Transverse colon (tissue), 4 donors: ENCODE measurements at regions not wholly inside any gene's neighbourhood (a gene's known extent, or its start where the extent isn't known, plus 50 kb on each side); places are given as distances from the start of the nearest gene placed in this dataset.
"Not testable (repeated sequence)": the region's sequence is repeated elsewhere in the genome, so short reads cannot be mapped to it uniquely, and the experiment has no call there.

Source experiments
- DNase-seq: peaks from one replicate; pipeline ENCODE4 v3.0.0-alpha.2; 2019
- H3K27ac ChIP-seq, 4 donors: fragments of 200-600 bp; sonication (generic); 2 replicates each; pipeline ENCODE4 v1.5.1; 2016 to 2018; ENCODE audit warnings: inconsistent platforms in 4 of 4
- H3K27me3 ChIP-seq: fragments of 200-600 bp; sonication (generic); 2 replicates; pipeline ENCODE4 v1.5.1; 2017; ENCODE audit warnings: inconsistent platforms
- H3K36me3 ChIP-seq, 4 donors: fragments of 200-600 bp; sonication (generic); 2 replicates each; pipeline ENCODE4 v1.5.1; 2017 to 2019; ENCODE audit warnings: inconsistent platforms in 4 of 4
- H3K4me1 ChIP-seq, 4 donors: fragments of 200-600 bp; sonication (generic); 2 replicates each; pipeline ENCODE4 v1.5.1; 2017 to 2020; ENCODE audit warnings: inconsistent platforms in 4 of 4
- H3K4me3 ChIP-seq, 4 donors: fragments of 200-600 bp; sonication (generic); 1 replicate in 1 of 4; 2 replicates in 3 of 4; pipeline versions ENCODE4 v1.5.1 to v1.6.1; 2017 to 2019; ENCODE audit warnings: inconsistent platforms in 4 of 4
- H3K9me3 ChIP-seq, 2 donors: fragments of 200-600 bp; sonication (generic); 2 replicates each; pipeline ENCODE4 v1.5.1; 2017 to 2019; ENCODE audit warnings: inconsistent platforms in 2 of 2
- CTCF ChIP-seq, 5 experiments: fragments of 200-600 bp in 3 of 5; fragments of 450-650 bp in 2 of 5; sonication (generic) in 3 of 5; IDR thresholded peaks; 1 replicate in 2 of 5; 2 replicates in 3 of 5; pipeline ENCODE4 v1.5.1; 2016 to 2017; ENCODE audit warnings: antibody characterized with exemption in 5 of 5, inconsistent platforms in 3 of 5, mild to moderate bottlenecking in 2 of 5, moderate library complexity in 1 of 5
- EP300 ChIP-seq: sonication (generic); formaldehyde crosslinking; IDR thresholded peaks from one replicate; pipeline ENCODE4 v1.6.1; 2017; ENCODE audit warnings: antibody characterized with exemption, low read depth
- POLR2A ChIP-seq: fragments of 450-650 bp; IDR thresholded peaks from one replicate; pipeline ENCODE4 v1.6.1; 2016; ENCODE audit warnings: antibody characterized with exemption, mild to moderate bottlenecking, moderate library complexity
- POLR2AphosphoS5 ChIP-seq, 3 donors: sonication (generic); formaldehyde crosslinking; IDR thresholded peaks; one replicate each; pipeline ENCODE4 v1.6.1; 2016; ENCODE audit warnings: antibody characterized with exemption in 3 of 3
- WGBS, 2 donors: methylation state at CpG; one replicate each; pipeline ENCODE4 v1.1.5; 2018; ENCODE audit warnings: low coverage in 1 of 2; 5-methylcytosine and 5-hydroxymethylcytosine counted together
- in situ Hi-C, 4 donors: fragments of 200-750 bp; cut with MboI; loops; one replicate each; pipeline versions ENCODE4 v1.15.0 to v1.15.1; 2017; ENCODE audit warnings: low sequenced_read_pairs in 3 of 4, low pct_ligation_motif_present in 1 of 4, low pct_unique_long_range_greater_than_20kb in 1 of 4
- intact Hi-C: fragments of 100-400 bp; cut with DNase I; formaldehyde crosslinking; loops from one replicate; pipeline ENCODE4 v1.15.1; 2023; ENCODE audit warnings: low total_unique reads
- small RNA-seq, 4 donors: library from RNA; depleted of rRNA; stranded (forward); fragments of <200 nt; gene quantifications; one replicate each; pipeline ENCODE3, GENCODE V24; 2016

- in situ Hi-C loops: loop anchor here in 2 of 4 donors (25.0 kb wide), 1 partner anchor 194 kb away; no protein-coding TSS in a partner anchor
These were observed 60.0 kb upstream of the DCLK2 start for GRCh38 chr4:150018257-150018656.

GRCh38 chr4:150021483-150021882 is 56.8 kb upstream of the DCLK2 start:
- DNase-seq: no peak
- no peak for TF ChIP-seq POLR2AphosphoS5 (IDR thresholded peaks at IDR 0.05)
- TF ChIP-seq CTCF (IDR thresholded peaks at IDR 0.05): no peak
- no peak for TF ChIP-seq EP300
- no peak for TF ChIP-seq POLR2A
- Histone ChIP-seq H3K27me3 (no peaks in the 10 kb centered on the region), H3K9me3 (peaks cover 0 to under 1% of the 10 kb centered on the region in 2 donors), H3K4me1 (no peaks in the 10 kb centered on the region), H3K36me3 (no peaks in the 10 kb centered on the region), H3K27ac (no peak overlapping the region), H3K4me3 (no peak overlapping the region)
- intact Hi-C loops: no loop called here
- 64 to 70% methylated on average over 1 of the region's 1 CpG for WGBS, 2 donors
- in situ Hi-C loops: loop anchor here in 2 of 4 donors (25.0 kb wide), 1 partner anchor 191 kb away; no protein-coding TSS in a partner anchor

More at GRCh38 chr4:150018257-150018656, 60.0 kb upstream of the DCLK2 start:
- Histone ChIP-seq H3K36me3 (no peaks in the 10 kb centered on the region), H3K27me3 (no peaks in the 10 kb centered on the region), H3K4me1 (no peaks in the 10 kb centered on the region), H3K9me3 (no peaks in the 10 kb centered on the region), H3K4me3 (no peak overlapping the region), H3K27ac (no peak overlapping the region)
- intact Hi-C loops: loop anchor here (10.0 kb wide), 1 partner anchor 47 kb away; no protein-coding TSS in a partner anchor
- WGBS, 2 donors: 67 to 79% methylated on average over 1 of the region's 1 CpG
- no peak for DNase-seq
- TF ChIP-seq POLR2AphosphoS5 (IDR thresholded peaks at IDR 0.05) (no peak), POLR2A (no peak)

- no peaks in the 10 kb centered on the region for H3K4me1 ChIP-seq
- 86 to 91% methylated on average over 2 of the region's 2 CpGs for WGBS, 2 donors
- no peaks in the 10 kb centered on the region for H3K27me3 ChIP-seq
- TF ChIP-seq CTCF (IDR thresholded peaks at IDR 0.05) (no peak), POLR2AphosphoS5 (IDR thresholded peaks at IDR 0.05) (no peak), POLR2A (no peak), EP300 (no peak)
- no peaks in the 10 kb centered on the region for H3K36me3 ChIP-seq
- in situ Hi-C loops: loop anchor here in 2 of 4 donors (25.0 kb wide), 1 partner anchor 189 kb away; no protein-coding TSS in a partner anchor
- no peak for DNase-seq
- intact Hi-C loops: no loop called here
- no peak overlapping the region for H3K4me3 ChIP-seq
- H3K27ac ChIP-seq: no peak overlapping the region
- peaks cover 0 to 14% of the 10 kb centered on the region in 2 donors for H3K9me3 ChIP-seq
These were observed 54.8 kb upstream of the DCLK2 start for GRCh38 chr4:150023489-150023888.

- peaks cover 0 to 14% of the 10 kb centered on the region in 2 donors for H3K9me3 ChIP-seq
- H3K27me3 ChIP-seq, H3K36me3 ChIP-seq, in situ Hi-C loops, H3K27ac ChIP-seq, intact Hi-C loops, H3K4me3 ChIP-seq, H3K4me1 ChIP-seq, DNase-seq: not testable (repeated sequence)
These were observed 51.3 kb upstream of the DCLK2 start for GRCh38 chr4:150026987-150027386.

Small RNA genes lying in the stretch of these regions (small RNA-seq; reads per million reads assigned to genes)
- gene RNA5SP167 (0 reads per million in 4 donors), gene RNU6-1230P (0 reads per million in 4 donors)
